Stimulated activated CD4-positive, alpha-beta T cell treated with anti-CD3 and anti-CD28 coated beads, Interleukin-4, amount 100 ng/mL, for 4 hours (primary cell): ENCODE measurements at regions not wholly inside any gene's neighbourhood (a gene's known extent, or its start where the extent isn't known, plus 50 kb on each side); places are given as distances from the start of the nearest gene placed in this dataset.

Source experiments
- DNase-seq, 2 experiments: peaks; one replicate each; pipeline ENCODE4 v3.0.0-alpha.2; 2020

GRCh38 chr12:14283489-14284144 is 81.9 kb upstream of the ATF7IP start:
- DNase-seq = no peak

- DNase-seq = no peak
These were observed 81.2 kb upstream of the ATF7IP start for GRCh38 chr12:14284184-14284722.

- no peak for DNase-seq
These were observed 75.9 kb upstream of the ATF7IP start for GRCh38 chr12:14289601-14290000.

- DNase-seq = no peak
These were observed 74.5 kb upstream of the ATF7IP start for GRCh38 chr12:14290951-14291350.

GRCh38 chr12:14303661-14304155 is 61.8 kb upstream of the ATF7IP start:
- DNase-seq = no peak

- no peak for DNase-seq
These were observed 58.5 kb upstream of the ATF7IP start for GRCh38 chr12:14307004-14307403.

- no peak for DNase-seq
These were observed 57.0 kb upstream of the ATF7IP start for GRCh38 chr12:14308516-14308915.

GRCh38 chr12:14310866-14311265 is 54.6 kb upstream of the ATF7IP start:
- no peak for DNase-seq

- DNase-seq = no peak
These were observed 51.9 kb upstream of the ATF7IP start for GRCh38 chr12:14313379-14314138.

- no peak for DNase-seq
These were observed 50.7 kb upstream of the ATF7IP start for GRCh38 chr12:14314801-14315200.

- no peak for DNase-seq
These were observed 50.0 kb upstream of the ATF7IP start for GRCh38 chr12:14315501-14315900.
